Trophoblast cell (in vitro differentiated cells and primary cell): ENCODE measurements at regions not wholly inside any gene's neighbourhood (a gene's known extent, or its start where the extent isn't known, plus 50 kb on each side); places are given as distances from the start of the nearest gene placed in this dataset.

Experiments
- DNase-seq, 2 donors: peaks; one replicate each; pipeline ENCODE4 v3.0.0-alpha.2; 2016
- H2AFZ ChIP-seq: 2 replicates; pipeline ENCODE4 v1.6.1; 2013; ENCODE audit warnings: low read length, moderate library complexity, mild to moderate bottlenecking; ENCODE audit not compliant: insufficient read depth, poor library complexity
- H2AK5ac ChIP-seq: 2 replicates; pipeline ENCODE4 v1.6.1; 2013; ENCODE audit warnings: mild to moderate bottlenecking, low read length
- H2BK120ac ChIP-seq: 2 replicates; pipeline ENCODE4 v1.6.1; 2013; ENCODE audit warnings: low read length, mild to moderate bottlenecking, moderate library complexity; ENCODE audit not compliant: insufficient read depth, poor library complexity
- H2BK12ac ChIP-seq: 2 replicates; pipeline ENCODE4 v1.6.1; 2013; ENCODE audit warnings: mild to moderate bottlenecking, low read length, moderate library complexity
- H2BK5ac ChIP-seq: 2 replicates; pipeline ENCODE4 v1.6.1; 2013; ENCODE audit warnings: low read length, low read depth, moderate library complexity, mild to moderate bottlenecking; ENCODE audit not compliant: poor library complexity
- H3K14ac ChIP-seq: 2 replicates; pipeline ENCODE4 v1.6.1; 2013; ENCODE audit warnings: mild to moderate bottlenecking, low read length
- H3K18ac ChIP-seq: 2 replicates; pipeline ENCODE4 v1.6.1; 2013; ENCODE audit warnings: mild to moderate bottlenecking, low read length
- H3K23ac ChIP-seq: 2 replicates; pipeline ENCODE4 v1.6.1; 2013; ENCODE audit warnings: low read length
- H3K27ac ChIP-seq: 2 replicates; pipeline ENCODE4 v1.5.1; 2013; ENCODE audit warnings: low read depth, mild to moderate bottlenecking, inconsistent platforms, low read length, moderate library complexity
- H3K27me3 ChIP-seq: 2 replicates; pipeline ENCODE4 v1.6.1; 2013; ENCODE audit warnings: inconsistent platforms, mild to moderate bottlenecking, low read length, moderate library complexity; ENCODE audit not compliant: insufficient read depth
- H3K36me3 ChIP-seq, 2 experiments: 1 replicate in 1 of 2; 2 replicates in 1 of 2; pipeline ENCODE4 v1.6.1; 2013; ENCODE audit warnings: low read length in 2 of 2, mild to moderate bottlenecking in 2 of 2, moderate library complexity in 1 of 2; ENCODE audit not compliant: insufficient read depth in 2 of 2, control insufficient read depth in 1 of 2
- H3K4ac ChIP-seq: 2 replicates; pipeline ENCODE4 v1.6.1; 2013; ENCODE audit warnings: low read depth, mild to moderate bottlenecking, low read length, moderate library complexity
- H3K4me1 ChIP-seq, 2 experiments: 1 replicate in 1 of 2; 2 replicates in 1 of 2; pipeline ENCODE4 v1.6.1; 2013; ENCODE audit warnings: low read length in 2 of 2, mild to moderate bottlenecking in 2 of 2, moderate library complexity in 1 of 2; ENCODE audit not compliant: insufficient read depth in 2 of 2, control insufficient read depth in 1 of 2
- H3K4me2 ChIP-seq: 2 replicates; pipeline ENCODE4 v1.6.1; 2013; ENCODE audit warnings: inconsistent platforms, mild to moderate bottlenecking, low read length, moderate library complexity
- H3K4me3 ChIP-seq: 2 replicates; pipeline ENCODE4 v1.5.1; 2013; ENCODE audit warnings: mild to moderate bottlenecking, low read depth, low read length, inconsistent platforms
- H3K79me1 ChIP-seq: one replicate; pipeline ENCODE4 v1.6.1; 2013; ENCODE audit warnings: low read length
- H3K79me2 ChIP-seq: 2 replicates; pipeline ENCODE4 v1.6.1; 2013; ENCODE audit warnings: low read length, mild to moderate bottlenecking; ENCODE audit not compliant: control insufficient read depth, insufficient read depth, poor library complexity
- H3K9ac ChIP-seq: 2 replicates; pipeline ENCODE4 v1.6.1; 2013; ENCODE audit warnings: mild to moderate bottlenecking, low read length
- H3K9me3 ChIP-seq: 2 replicates; pipeline ENCODE4 v1.6.1; 2013; ENCODE audit warnings: low read depth, mild to moderate bottlenecking, control low read depth, inconsistent platforms, low read length; ENCODE audit not compliant: insufficient read depth
- H4K12ac ChIP-seq: 2 replicates; pipeline ENCODE4 v1.6.1; 2013; ENCODE audit warnings: low read depth, mild to moderate bottlenecking, low read length, moderate library complexity
- H4K8ac ChIP-seq: 2 replicates; pipeline ENCODE4 v1.6.1; 2013; ENCODE audit warnings: low read depth, mild to moderate bottlenecking, low read length, moderate library complexity
- H4K91ac ChIP-seq: one replicate; pipeline ENCODE4 v1.6.1; 2013; ENCODE audit warnings: low read depth, mild to moderate bottlenecking, low read length, moderate library complexity
- WGBS: extraction: QIAGEN DNeasy Blood & Tissue Kit; methylation state at CpG from one replicate; pipeline ENCODE4 v1.1.7; 2013; ENCODE audit warnings: missing lambda C conversion rate; ENCODE audit not compliant: insufficient read length, insufficient coverage; ENCODE audit errors: extremely low coverage; 5-methylcytosine and 5-hydroxymethylcytosine counted together

DNA sequence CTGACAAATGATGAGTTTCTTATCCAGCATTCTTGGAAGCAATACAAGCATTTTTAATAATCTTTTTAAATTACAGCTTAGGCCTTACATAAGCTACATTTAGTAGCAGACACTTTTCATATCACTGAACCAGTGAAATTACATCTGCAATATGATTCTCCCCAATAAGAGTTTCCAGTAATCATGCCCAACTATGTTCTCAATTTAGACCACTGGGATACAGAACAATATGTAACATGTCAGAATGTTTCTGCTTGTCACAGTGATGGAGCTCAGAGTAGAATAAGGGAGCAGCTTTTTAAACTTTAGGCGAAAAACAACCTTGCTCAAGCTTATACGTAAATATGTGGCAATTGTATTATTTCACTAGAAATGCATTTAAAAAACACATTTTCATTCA is 1132.2 kb downstream of the FAT4 start:
- Histone ChIP-seq H3K36me3 (no peaks in the 10 kb centered on the region), H3K18ac (no peak overlapping the region), H4K12ac (no peak overlapping the region), H3K79me2 (no peaks in the 10 kb centered on the region), H3K9me3 (no peaks in the 10 kb centered on the region), H2AFZ (no peak overlapping the region), H3K23ac (no peak overlapping the region), H3K9ac (no peak overlapping the region), H3K4me2 (no peak overlapping the region), H4K91ac (no peak overlapping the region), H2BK120ac (no peak overlapping the region), H4K8ac (no peak overlapping the region), H3K27ac (no peak overlapping the region), H3K14ac (no peak overlapping the region), H2BK5ac (no peak overlapping the region), H3K4me3 (no peak overlapping the region), H3K4me1 (no peaks in the 10 kb centered on the region), H3K27me3 (no peaks in the 10 kb centered on the region), H2BK12ac (no peak overlapping the region), H3K79me1 (no peaks in the 10 kb centered on the region), H2AK5ac (no peak overlapping the region), H3K4ac (no peak overlapping the region)
- WGBS: no CpG with 5 or more reads among the region's 2 CpGs
- no peak for DNase-seq

DNA sequence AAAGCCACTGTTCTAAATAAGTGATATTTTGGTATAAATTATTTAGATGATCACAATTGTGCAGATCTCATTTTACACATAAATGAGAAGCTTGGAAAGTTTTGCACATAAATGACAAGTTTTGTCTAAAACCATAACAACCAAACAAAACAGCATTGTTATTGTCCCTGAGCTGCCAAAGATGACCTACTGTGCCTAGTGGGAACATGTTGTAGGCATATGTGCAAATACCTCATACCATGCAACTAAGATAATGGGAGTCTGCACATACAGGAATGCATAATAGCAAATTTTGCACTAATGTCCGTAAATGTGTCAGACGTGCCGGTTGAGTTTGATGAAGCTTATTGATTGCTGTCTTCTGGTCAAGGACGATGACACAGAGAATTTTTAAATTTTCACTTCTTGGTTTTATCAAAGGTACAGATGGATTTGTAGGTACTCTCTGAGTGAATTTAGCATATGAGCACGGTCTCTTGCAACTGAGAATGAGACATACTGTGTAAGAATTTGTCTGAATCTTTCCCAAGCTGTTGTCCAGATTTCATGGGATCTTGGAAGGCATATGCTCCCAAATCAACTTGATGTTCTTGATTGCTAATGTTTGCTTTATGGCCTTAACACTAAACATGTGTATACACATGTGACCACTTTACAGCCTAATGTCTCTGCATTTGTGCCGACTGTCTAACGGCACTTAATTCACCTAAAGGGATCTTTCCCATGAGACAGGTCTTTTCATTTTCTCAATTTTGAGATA is 1133.5 kb downstream of the FAT4 start:
- Histone ChIP-seq H3K4me2 (no peak overlapping the region), H2BK5ac (no peak overlapping the region), H3K14ac (no peak overlapping the region), H2BK12ac (no peak overlapping the region), H3K27ac (no peak overlapping the region), H2AFZ (no peak overlapping the region), H3K4ac (no peak overlapping the region), H2AK5ac (no peak overlapping the region), H3K9ac (no peak overlapping the region), H3K79me2 (no peaks in the 10 kb centered on the region), H3K36me3 (no peaks in the 10 kb centered on the region), H4K12ac (no peak overlapping the region), H3K4me1 (no peaks in the 10 kb centered on the region), H2BK120ac (no peak overlapping the region), H4K91ac (no peak overlapping the region), H3K23ac (no peak overlapping the region), H4K8ac (no peak overlapping the region), H3K18ac (no peak overlapping the region), H3K27me3 (no peaks in the 10 kb centered on the region), H3K9me3 (no peaks in the 10 kb centered on the region), H3K4me3 (no peak overlapping the region), H3K79me1 (no peaks in the 10 kb centered on the region)
- WGBS: no CpG with 5 or more reads among the region's 7 CpGs
- DNase-seq: peak in 1 of 2 donors; percentile 21

DNA sequence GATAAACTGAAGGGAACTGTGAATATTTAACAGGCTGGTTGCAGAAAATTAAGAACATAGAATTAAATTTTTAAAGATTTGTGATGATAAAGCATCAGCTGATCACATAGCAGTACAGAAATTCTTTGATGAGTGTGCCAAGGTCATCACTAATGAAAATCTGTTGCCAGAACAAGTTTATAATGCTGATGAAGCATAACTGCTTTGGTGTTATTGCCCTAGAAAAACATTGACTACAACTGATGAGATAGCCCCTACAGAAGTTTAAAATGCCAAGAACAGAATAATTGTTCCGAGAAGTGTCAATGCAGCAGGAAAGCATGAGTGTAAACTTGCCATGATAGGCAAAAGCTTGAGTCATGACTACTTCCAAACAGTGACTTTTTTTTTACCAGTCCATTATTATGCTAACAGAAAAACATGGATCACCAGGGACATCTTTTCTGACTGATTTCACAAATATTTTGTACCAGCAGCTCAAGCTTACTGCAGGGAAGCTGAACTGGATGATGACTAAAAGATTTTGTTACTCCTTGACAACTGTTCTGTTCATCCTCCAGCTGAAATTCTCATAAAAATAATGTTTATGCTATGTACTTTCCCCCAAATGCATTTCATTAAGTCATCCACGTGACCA is 1136.6 kb downstream of the FAT4 start:
- H3K27me3 ChIP-seq: no peaks in the 10 kb centered on the region
- no peak overlapping the region for H3K14ac ChIP-seq

DNA sequence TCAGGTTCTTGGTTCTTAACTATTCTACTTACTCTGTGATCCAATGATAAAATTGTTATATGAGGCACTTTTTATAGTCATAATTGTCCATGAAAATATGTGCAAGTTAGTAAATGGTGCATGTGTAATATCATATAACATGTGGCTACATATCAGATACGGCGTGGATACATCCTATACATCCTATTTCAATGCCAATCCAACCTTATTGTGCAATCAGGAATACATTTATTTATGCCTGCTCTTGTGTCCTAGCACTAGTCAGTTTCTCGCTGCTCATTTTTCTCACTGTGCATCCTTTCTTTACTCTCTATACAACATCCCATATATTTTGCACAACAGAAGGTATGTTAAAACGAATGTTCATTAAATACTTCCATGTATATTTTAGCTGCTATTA is 1141.1 kb downstream of the FAT4 start:
- Histone ChIP-seq H3K4me2 (no peak overlapping the region), H2BK12ac (no peak overlapping the region), H3K4ac (no peak overlapping the region), H3K23ac (no peak overlapping the region), H4K12ac (no peak overlapping the region), H2AFZ (no peak overlapping the region), H3K36me3 (no peaks in the 10 kb centered on the region), H4K91ac (no peak overlapping the region), H3K18ac (no peak overlapping the region), H2AK5ac (no peak overlapping the region), H3K79me1 (no peaks in the 10 kb centered on the region), H2BK5ac (no peak overlapping the region), H3K9ac (no peak overlapping the region), H3K9me3 (no peaks in the 10 kb centered on the region), H3K14ac (no peak overlapping the region), H2BK120ac (no peak overlapping the region), H3K4me3 (no peak overlapping the region), H3K27me3 (no peaks in the 10 kb centered on the region), H4K8ac (no peak overlapping the region), H3K79me2 (no peaks in the 10 kb centered on the region), H3K27ac (no peak overlapping the region), H3K4me1 (no peaks in the 10 kb centered on the region)
- DNase-seq: no peak
- WGBS: no CpG with 5 or more reads among the region's 4 CpGs

More for the DNA sequence above, 1136.6 kb downstream of the FAT4 start:
- Histone ChIP-seq H2BK5ac (no peak overlapping the region), H3K4ac (no peak overlapping the region), H3K9ac (no peak overlapping the region), H2AK5ac (no peak overlapping the region), H2AFZ (no peak overlapping the region), H3K23ac (no peak overlapping the region), H3K4me1 (no peaks in the 10 kb centered on the region), H2BK12ac (no peak overlapping the region), H4K91ac (no peak overlapping the region), H4K12ac (no peak overlapping the region), H3K79me1 (no peaks in the 10 kb centered on the region), H3K18ac (no peak overlapping the region), H3K4me3 (no peak overlapping the region), H2BK120ac (no peak overlapping the region), H3K79me2 (no peaks in the 10 kb centered on the region), H3K27ac (no peak overlapping the region), H3K9me3 (no peaks in the 10 kb centered on the region), H4K8ac (no peak overlapping the region), H3K36me3 (no peaks in the 10 kb centered on the region), H3K4me2 (no peak overlapping the region)
- peak in 1 of 2 donors; percentile 44 for DNase-seq
- WGBS: no CpG with 5 or more reads among the region's 2 CpGs
